ENCODE measurements at regions not wholly inside any gene's neighbourhood (a gene's known extent, or its start where the extent isn't known, plus 50 kb on each side); places are given as distances from the start of the nearest gene placed in this dataset.

DNA sequence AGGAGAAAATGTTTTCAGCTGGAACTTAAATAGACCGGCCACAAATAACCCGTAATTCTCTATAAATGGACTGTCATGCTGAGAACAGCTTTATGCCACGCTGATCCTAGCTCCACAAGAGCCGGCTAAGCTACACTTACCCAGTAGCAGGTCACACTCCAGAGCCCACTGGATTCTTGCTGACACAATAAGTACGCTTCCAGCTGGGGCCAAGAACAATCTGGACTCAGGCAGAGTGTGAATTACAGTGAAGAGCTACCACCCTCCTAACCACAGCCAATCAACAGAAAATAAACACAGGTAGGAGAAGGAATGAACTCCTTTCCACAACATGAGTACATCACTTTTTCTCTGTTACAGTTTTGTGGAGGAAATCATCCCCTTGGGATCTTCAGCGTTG is 531.3 kb downstream of the GALC start:
- Histone ChIP-seq H3K79me2 (replicated peaks; ENCODE audit: insufficient read depth, low read length) (no peaks in the 10 kb centered on the region), H3F3A (ENCODE audit: insufficient read depth, low read length, poor library complexity, severe bottlenecking) (no peaks in the 10 kb centered on the region), H3K27me3 (ENCODE audit: insufficient read depth, low read depth, low read length) (no peaks in the 10 kb centered on the region), H3K9me2 (ENCODE audit: insufficient read depth, low read length) (no peaks in the 10 kb centered on the region), H3K36me3 (ENCODE audit: insufficient read depth, low read length) (no peaks in the 10 kb centered on the region), H3K9ac (ENCODE audit: low read length) (no peak overlapping the region), H3K9me3 (ENCODE audit: low read length) (no peaks in the 10 kb centered on the region), H3K4me3 (ENCODE audit: low read length) (no peak overlapping the region), H2AFZ (ENCODE audit: low read depth, low read length) (no peak overlapping the region), H3K27ac (ENCODE audit: low read length) (no peak overlapping the region), H3K4me2 (ENCODE audit: low read length) (no peak overlapping the region), H4K20me1 (ENCODE audit: insufficient read depth) (no peaks in the 10 kb centered on the region)
- TF ChIP-seq SMC3 (conservative IDR thresholded peaks at IDR 0.05; ENCODE audit: poor library complexity) (no peak), TAF1 (IDR thresholded peaks at IDR 0.05; ENCODE audit: low read depth) (no peak), MXI1 (conservative IDR thresholded peaks at IDR 0.05; ENCODE audit: poor library complexity, severe bottlenecking) (no peak), EP300 (conservative IDR thresholded peaks at IDR 0.05; ENCODE audit: poor library complexity, severe bottlenecking) (peak; percentile 56), EZH2 (IDR thresholded peaks at IDR 0.05; ENCODE audit: borderline replicate concordance, insufficient read depth, low read length, poor library complexity, severe bottlenecking) (no peak), POLR2AphosphoS5 (IDR thresholded peaks at IDR 0.05) (peak; percentile 93), RAD21 (conservative IDR thresholded peaks at IDR 0.05) (no peak)
- TF ChIP-seq, protein P1, sequence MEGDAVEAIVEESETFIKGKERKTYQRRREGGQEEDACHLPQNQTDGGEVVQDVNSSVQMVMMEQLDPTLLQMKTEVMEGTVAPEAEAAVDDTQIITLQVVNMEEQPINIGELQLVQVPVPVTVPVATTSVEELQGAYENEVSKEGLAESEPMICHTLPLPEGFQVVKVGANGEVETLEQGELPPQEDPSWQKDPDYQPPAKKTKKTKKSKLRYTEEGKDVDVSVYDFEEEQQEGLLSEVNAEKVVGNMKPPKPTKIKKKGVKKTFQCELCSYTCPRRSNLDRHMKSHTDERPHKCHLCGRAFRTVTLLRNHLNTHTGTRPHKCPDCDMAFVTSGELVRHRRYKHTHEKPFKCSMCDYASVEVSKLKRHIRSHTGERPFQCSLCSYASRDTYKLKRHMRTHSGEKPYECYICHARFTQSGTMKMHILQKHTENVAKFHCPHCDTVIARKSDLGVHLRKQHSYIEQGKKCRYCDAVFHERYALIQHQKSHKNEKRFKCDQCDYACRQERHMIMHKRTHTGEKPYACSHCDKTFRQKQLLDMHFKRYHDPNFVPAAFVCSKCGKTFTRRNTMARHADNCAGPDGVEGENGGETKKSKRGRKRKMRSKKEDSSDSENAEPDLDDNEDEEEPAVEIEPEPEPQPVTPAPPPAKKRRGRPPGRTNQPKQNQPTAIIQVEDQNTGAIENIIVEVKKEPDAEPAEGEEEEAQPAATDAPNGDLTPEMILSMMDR (IDR thresholded peaks at IDR 0.05; ENCODE audit: poor library complexity, severe bottlenecking): no peak
- TF ChIP-seq, protein P2, sequence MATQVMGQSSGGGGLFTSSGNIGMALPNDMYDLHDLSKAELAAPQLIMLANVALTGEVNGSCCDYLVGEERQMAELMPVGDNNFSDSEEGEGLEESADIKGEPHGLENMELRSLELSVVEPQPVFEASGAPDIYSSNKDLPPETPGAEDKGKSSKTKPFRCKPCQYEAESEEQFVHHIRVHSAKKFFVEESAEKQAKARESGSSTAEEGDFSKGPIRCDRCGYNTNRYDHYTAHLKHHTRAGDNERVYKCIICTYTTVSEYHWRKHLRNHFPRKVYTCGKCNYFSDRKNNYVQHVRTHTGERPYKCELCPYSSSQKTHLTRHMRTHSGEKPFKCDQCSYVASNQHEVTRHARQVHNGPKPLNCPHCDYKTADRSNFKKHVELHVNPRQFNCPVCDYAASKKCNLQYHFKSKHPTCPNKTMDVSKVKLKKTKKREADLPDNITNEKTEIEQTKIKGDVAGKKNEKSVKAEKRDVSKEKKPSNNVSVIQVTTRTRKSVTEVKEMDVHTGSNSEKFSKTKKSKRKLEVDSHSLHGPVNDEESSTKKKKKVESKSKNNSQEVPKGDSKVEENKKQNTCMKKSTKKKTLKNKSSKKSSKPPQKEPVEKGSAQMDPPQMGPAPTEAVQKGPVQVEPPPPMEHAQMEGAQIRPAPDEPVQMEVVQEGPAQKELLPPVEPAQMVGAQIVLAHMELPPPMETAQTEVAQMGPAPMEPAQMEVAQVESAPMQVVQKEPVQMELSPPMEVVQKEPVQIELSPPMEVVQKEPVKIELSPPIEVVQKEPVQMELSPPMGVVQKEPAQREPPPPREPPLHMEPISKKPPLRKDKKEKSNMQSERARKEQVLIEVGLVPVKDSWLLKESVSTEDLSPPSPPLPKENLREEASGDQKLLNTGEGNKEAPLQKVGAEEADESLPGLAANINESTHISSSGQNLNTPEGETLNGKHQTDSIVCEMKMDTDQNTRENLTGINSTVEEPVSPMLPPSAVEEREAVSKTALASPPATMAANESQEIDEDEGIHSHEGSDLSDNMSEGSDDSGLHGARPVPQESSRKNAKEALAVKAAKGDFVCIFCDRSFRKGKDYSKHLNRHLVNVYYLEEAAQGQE (IDR thresholded peaks at IDR 0.05; ENCODE audit: borderline replicate concordance): peak; percentile 81

DNA sequence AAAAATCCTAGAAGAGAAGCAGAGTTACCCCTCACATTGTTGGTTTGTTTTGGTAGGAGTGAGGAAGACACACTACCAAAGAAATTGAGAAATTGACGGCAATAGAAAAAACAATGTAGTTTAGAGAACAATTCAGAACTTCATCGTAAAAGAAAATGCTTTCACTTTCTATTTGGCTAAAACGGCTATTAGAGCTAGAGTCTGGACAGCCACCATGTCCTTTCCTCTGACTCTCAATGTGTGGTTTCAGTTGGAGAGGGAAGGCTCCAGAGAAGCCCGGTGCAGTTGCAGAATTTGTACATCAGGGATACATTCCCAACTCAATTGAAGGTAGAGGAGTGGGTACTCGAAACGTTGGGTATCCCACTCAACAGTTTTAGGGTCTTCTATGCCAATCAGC is 535.3 kb downstream of the GALC start:
- Histone ChIP-seq H3K27ac (ENCODE audit: low read length) (no peak overlapping the region), H3K36me3 (ENCODE audit: insufficient read depth, low read length) (no peaks in the 10 kb centered on the region), H3K27me3 (ENCODE audit: insufficient read depth, low read depth, low read length) (no peaks in the 10 kb centered on the region), H3K9ac (ENCODE audit: low read length) (no peak overlapping the region), H3K9me3 (ENCODE audit: low read length) (no peaks in the 10 kb centered on the region), H3K79me2 (replicated peaks; ENCODE audit: insufficient read depth, low read length) (no peaks in the 10 kb centered on the region), H4K20me1 (ENCODE audit: insufficient read depth) (no peaks in the 10 kb centered on the region), H3F3A (ENCODE audit: insufficient read depth, low read length, poor library complexity, severe bottlenecking) (no peaks in the 10 kb centered on the region), H3K4me3 (ENCODE audit: low read length) (no peak overlapping the region), H3K9me2 (ENCODE audit: insufficient read depth, low read length) (no peaks in the 10 kb centered on the region), H3K4me2 (ENCODE audit: low read length) (no peak overlapping the region), H2AFZ (ENCODE audit: low read depth, low read length) (no peak overlapping the region)
- TF ChIP-seq MXI1 (conservative IDR thresholded peaks at IDR 0.05; ENCODE audit: poor library complexity, severe bottlenecking) (no peak), EZH2 (IDR thresholded peaks at IDR 0.05; ENCODE audit: borderline replicate concordance, insufficient read depth, low read length, poor library complexity, severe bottlenecking) (no peak), SMC3 (conservative IDR thresholded peaks at IDR 0.05; ENCODE audit: poor library complexity) (no peak)
- TF ChIP-seq, protein P1 (IDR thresholded peaks at IDR 0.05; ENCODE audit: poor library complexity, severe bottlenecking): no peak
- TF ChIP-seq, protein P2 (IDR thresholded peaks at IDR 0.05; ENCODE audit: borderline replicate concordance): no peak
